ENCODE measurements at regions not wholly inside any gene's neighbourhood (a gene's known extent, or its start where the extent isn't known, plus 50 kb on each side); places are given as distances from the start of the nearest gene placed in this dataset.

- no peak for TF ChIP-seq GATA1 (IDR thresholded peaks at IDR 0.05; ENCODE audit: low read depth, low read length)
- TF ChIP-seq POLR2A (IDR thresholded peaks at IDR 0.05; ENCODE audit: low read length), result no peak
- DNase-seq, result no peak
These were observed 65.2 kb upstream of the LINGO1 start for GRCh38 chr15:77697893-77698292.

- TF ChIP-seq GATA1 (IDR thresholded peaks at IDR 0.05; ENCODE audit: low read depth, low read length) (no peak), POLR2A (IDR thresholded peaks at IDR 0.05; ENCODE audit: low read length) (no peak)
- DNase-seq, result no peak
These were observed 64.2 kb upstream of the LINGO1 start for GRCh38 chr15:77696871-77697270.

GRCh38 chr15:77695961-77696582, 63.4 kb upstream of the LINGO1 start:
- DNase-seq, result no peak
- TF ChIP-seq POLR2A (IDR thresholded peaks at IDR 0.05; ENCODE audit: low read length) (no peak), GATA1 (IDR thresholded peaks at IDR 0.05; ENCODE audit: low read depth, low read length) (no peak)

- TF ChIP-seq GATA1 (IDR thresholded peaks at IDR 0.05; ENCODE audit: low read depth, low read length) (no peak), POLR2A (IDR thresholded peaks at IDR 0.05; ENCODE audit: low read length) (no peak)
- DNase-seq, result no peak
These were observed 62.8 kb upstream of the LINGO1 start for GRCh38 chr15:77695548-77695947.

- DNase-seq, result no peak
These were observed 60.9 kb upstream of the LINGO1 start for GRCh38 chr15:77693576-77693975.

GRCh38 chr15:77692614-77693013, 59.9 kb upstream of the LINGO1 start:
- DNase-seq, result no peak
- TF ChIP-seq GATA1 (IDR thresholded peaks at IDR 0.05; ENCODE audit: low read depth, low read length) (no peak), POLR2A (IDR thresholded peaks at IDR 0.05; ENCODE audit: low read length) (no peak)

More at GRCh38 chr15:77693576-77693975, 60.9 kb upstream of the LINGO1 start:
- no peak for TF ChIP-seq POLR2A (IDR thresholded peaks at IDR 0.05; ENCODE audit: low read length)
- TF ChIP-seq GATA1 (IDR thresholded peaks at IDR 0.05; ENCODE audit: low read depth, low read length), result no peak

GRCh38 chr15:77691607-77692006, 58.9 kb upstream of the LINGO1 start:
- no peak for DNase-seq
- TF ChIP-seq GATA1 (IDR thresholded peaks at IDR 0.05; ENCODE audit: low read depth, low read length), result no peak
- TF ChIP-seq POLR2A (IDR thresholded peaks at IDR 0.05; ENCODE audit: low read length), result no peak

- TF ChIP-seq POLR2A (IDR thresholded peaks at IDR 0.05; ENCODE audit: low read length) (no peak), GATA1 (IDR thresholded peaks at IDR 0.05; ENCODE audit: low read depth, low read length) (no peak)
- DNase-seq, result no peak
These were observed 57.1 kb upstream of the LINGO1 start for GRCh38 chr15:77689821-77690220.

GRCh38 chr15:77688693-77689092, 56.0 kb upstream of the LINGO1 start:
- no peak for DNase-seq
- TF ChIP-seq GATA1 (IDR thresholded peaks at IDR 0.05; ENCODE audit: low read depth, low read length) (no peak), POLR2A (IDR thresholded peaks at IDR 0.05; ENCODE audit: low read length) (no peak)

GRCh38 chr15:77688266-77688665, 55.6 kb upstream of the LINGO1 start:
- TF ChIP-seq POLR2A (IDR thresholded peaks at IDR 0.05; ENCODE audit: low read length) (no peak), GATA1 (IDR thresholded peaks at IDR 0.05; ENCODE audit: low read depth, low read length) (no peak)
- no peak for DNase-seq

- TF ChIP-seq GATA1 (IDR thresholded peaks at IDR 0.05; ENCODE audit: low read depth, low read length) (no peak), POLR2A (IDR thresholded peaks at IDR 0.05; ENCODE audit: low read length) (no peak)
- no peak for DNase-seq
These were observed 52.5 kb upstream of the LINGO1 start for GRCh38 chr15:77685082-77685815.

GRCh38 chr15:77684341-77685081, 51.8 kb upstream of the LINGO1 start:
- TF ChIP-seq POLR2A (IDR thresholded peaks at IDR 0.05; ENCODE audit: low read length) (no peak), GATA1 (IDR thresholded peaks at IDR 0.05; ENCODE audit: low read depth, low read length) (no peak)
- no peak for DNase-seq

GRCh38 chr15:77682564-77682963, 49.9 kb upstream of the LINGO1 start:
- TF ChIP-seq POLR2A (IDR thresholded peaks at IDR 0.05; ENCODE audit: low read length), result no peak
- TF ChIP-seq GATA1 (IDR thresholded peaks at IDR 0.05; ENCODE audit: low read depth, low read length), result no peak
- no peak for DNase-seq
